B cell (primary cell): ENCODE measurements at regions not wholly inside any gene's neighbourhood (a gene's known extent, or its start where the extent isn't known, plus 50 kb on each side); places are given as distances from the start of the nearest gene placed in this dataset.

Source experiments
- ATAC-seq: fragments of 200-7000 bp; cut with Tn5 transposase; one replicate; pipeline ENCODE4 v1.10.0; 2021; ENCODE audit warnings: low read depth, mild to moderate bottlenecking, moderate number of reproducible peaks, moderate library complexity
- CTCF ChIA-PET: fragments of 350-600 bp; sonication (Branson Sonifier 250); formaldehyde crosslinking; loops from one replicate; lab custom pipeline; 2021; ENCODE audit warnings: antibody characterized with exemption, inconsistent platforms; lab: Charles Lee
- POLR2A ChIA-PET: fragments of 350-600 bp; sonication (Branson Sonifier 250); formaldehyde crosslinking; loops from one replicate; lab custom pipeline; 2021; ENCODE audit warnings: antibody characterized with exemption; lab: Charles Lee
- DNase-seq: peaks from one replicate; pipeline ENCODE4 v3.0.0; 2013
- H2AFZ ChIP-seq: 2 replicates; pipeline ENCODE4 v1.6.1; 2012; ENCODE audit warnings: mild to moderate bottlenecking, low read depth, low read length; ENCODE audit not compliant: insufficient read depth, poor library complexity, severe bottlenecking
- H3K27ac ChIP-seq, 2 donors: 1 replicate in 1 of 2; 2 replicates in 1 of 2; pipeline ENCODE4 v1.5.1; 2012 to 2013; ENCODE audit warnings: low read length in 2 of 2, mild to moderate bottlenecking in 2 of 2, moderate library complexity in 1 of 2
- H3K27me3 ChIP-seq, 4 experiments: fragments of 200-600 bp in 1 of 4; sonication (generic) in 1 of 4; replicated peaks in 1 of 4; 1 replicate in 2 of 4; 2 replicates in 2 of 4; pipeline versions ENCODE4 v1.6.1 to v1.7.0; 2013 to 2016; ENCODE audit warnings: low read length in 3 of 4, mild to moderate bottlenecking in 2 of 4, mixed read lengths in 1 of 4, moderate library complexity in 1 of 4; ENCODE audit not compliant: insufficient read depth in 4 of 4, control insufficient read depth in 3 of 4; ENCODE audit errors: control extremely low read depth in 1 of 4
- H3K36me3 ChIP-seq, 2 experiments: replicated peaks in 1 of 2; 1 replicate in 1 of 2; 2 replicates in 1 of 2; pipeline versions ENCODE4 v1.6.1 to v1.7.1; 2013; ENCODE audit warnings: low read length in 1 of 2; ENCODE audit not compliant: insufficient read depth in 2 of 2, control insufficient read depth in 1 of 2; ENCODE audit errors: control extremely low read depth in 1 of 2, extremely low read depth in 1 of 2
- H3K4me1 ChIP-seq, 2 donors: fragments of 200-600 bp in 1 of 2; sonication (generic) in 1 of 2; 1 replicate in 1 of 2; 2 replicates in 1 of 2; pipeline versions ENCODE4 v1.5.1 to v1.6.1; 2013 to 2017; ENCODE audit warnings: low read length in 2 of 2; ENCODE audit not compliant: control insufficient read depth in 2 of 2, insufficient read depth in 2 of 2
- H3K4me2 ChIP-seq: replicated peaks from 2 replicates; pipeline ENCODE3; 2012; ENCODE audit warnings: mild to moderate bottlenecking, low read depth, low read length; ENCODE audit not compliant: poor library complexity, severe bottlenecking
- H3K4me3 ChIP-seq, 5 experiments: fragments of 200-600 bp in 1 of 5; sonication (generic) in 1 of 5; 1 replicate in 3 of 5; 2 replicates in 2 of 5; pipeline versions ENCODE4 v1.5.1 to v1.7.0; 2011 to 2016; ENCODE audit warnings: low read length in 4 of 5, mild to moderate bottlenecking in 4 of 5, low read depth in 2 of 5, control low read depth in 1 of 5, moderate library complexity in 1 of 5; ENCODE audit not compliant: insufficient read depth in 1 of 5; ENCODE audit errors: control extremely low read depth in 1 of 5, extremely low read depth in 1 of 5
- H3K79me2 ChIP-seq: fragments of 200-600 bp; sonication (generic); one replicate; pipeline ENCODE4 v1.6.0; 2016; ENCODE audit warnings: low read length; ENCODE audit not compliant: control insufficient read depth, insufficient read depth
- H3K9ac ChIP-seq: fragments of 200-600 bp; sonication (generic); 2 replicates; pipeline ENCODE4 v1.6.1; 2017; ENCODE audit warnings: mild to moderate bottlenecking, low read length, moderate library complexity
- H3K9me3 ChIP-seq, 3 donors: one replicate each; pipeline versions ENCODE4 v1.6.1 to v1.7.1; 2013; ENCODE audit warnings: low read length in 2 of 3; ENCODE audit not compliant: control insufficient read depth in 2 of 3, insufficient read depth in 1 of 3; ENCODE audit errors: control extremely low read depth in 1 of 3
- H4K20me1 ChIP-seq: 2 replicates; pipeline ENCODE4 v1.6.0; 2012; ENCODE audit warnings: mild to moderate bottlenecking, low read length; ENCODE audit not compliant: insufficient read depth, control insufficient read depth, poor library complexity, severe bottlenecking
- H3K27ac Mint-ChIP-seq: one replicate; pipeline ENCODE4 v1.8.0; 2021; ENCODE audit warnings: mixed read lengths
- H3K27me3 Mint-ChIP-seq: one replicate; pipeline ENCODE4 v1.8.0; 2021; ENCODE audit warnings: mixed read lengths
- H3K4me1 Mint-ChIP-seq: one replicate; pipeline ENCODE4 v1.8.0; 2021; ENCODE audit warnings: mixed read lengths
- H3K4me3 Mint-ChIP-seq: one replicate; pipeline ENCODE4 v1.8.0; 2021; ENCODE audit warnings: mixed read lengths
- H3K9me3 Mint-ChIP-seq: one replicate; pipeline ENCODE4 v1.8.0; 2022; ENCODE audit warnings: mixed read lengths; ENCODE audit not compliant: insufficient read depth
- CTCF ChIP-seq: fragments of 200-600 bp; IDR thresholded peaks from one replicate; pipeline ENCODE4 v1.8.0; 2022; ENCODE audit warnings: antibody characterized with exemption, mild to moderate bottlenecking
- EZH2 ChIP-seq: IDR thresholded peaks from 2 replicates; pipeline ENCODE4 v1.6.1; 2012; ENCODE audit warnings: borderline replicate concordance, low read depth, mild to moderate bottlenecking, moderate library complexity, low read length; ENCODE audit not compliant: insufficient read depth, poor library complexity, severe bottlenecking
- WGBS: methylation state at CpG from one replicate; pipeline ENCODE4 v1.1.5; 2013; ENCODE audit warnings: missing lambda C conversion rate; ENCODE audit not compliant: insufficient coverage; 5-methylcytosine and 5-hydroxymethylcytosine counted together
- intact Hi-C: fragments of 100-400 bp; cut with micrococcal nuclease; formaldehyde crosslinking; loops from one replicate; pipeline ENCODE4 v1.10.0; 2022

- Mint-ChIP-seq H3K27me3 (peaks cover 7% of the 10 kb centered on the region), H3K4me3 (no peak overlapping the region), H3K4me1 (no peaks in the 10 kb centered on the region), H3K9me3 (peaks cover 3% of the 10 kb centered on the region), H3K27ac (no peak overlapping the region)
- H3K4me2 ChIP-seq = no peak overlapping the region
- intact Hi-C loops = no loop called here
- ATAC-seq (no peak), DNase-seq (no peak)
- H3K9me3 ChIP-seq = no peaks in the 10 kb centered on the region
- ChIA-PET POLR2A (no interaction called here), CTCF (no interaction called here)
- H3K79me2 ChIP-seq = no peaks in the 10 kb centered on the region
- H3K4me3 ChIP-seq = no peak overlapping the region
- no CpG with 5 or more reads among the region's 2 CpGs for WGBS
- no peaks in the 10 kb centered on the region for H4K20me1 ChIP-seq
- H3K27ac ChIP-seq = no peak overlapping the region
- no peaks in the 10 kb centered on the region for H3K27me3 ChIP-seq
- H3K4me1 ChIP-seq = no peaks in the 10 kb centered on the region
- H3K36me3 ChIP-seq = no peaks in the 10 kb centered on the region
- TF ChIP-seq CTCF (no peak), EZH2 (no peak)
- H2AFZ ChIP-seq = no peak overlapping the region
- no peak overlapping the region for H3K9ac ChIP-seq
Measured at GRCh38 chr1:99554727-99555126, 91.2 kb upstream of the PALMD start.

GRCh38 chr1:99557546-99558202 is 88.2 kb upstream of the PALMD start:
- no peaks in the 10 kb centered on the region for H3K36me3 ChIP-seq
- ATAC-seq (no peak), DNase-seq (no peak)
- H3K27ac Mint-ChIP-seq = no peak overlapping the region
- no peaks in the 10 kb centered on the region for H3K27me3 Mint-ChIP-seq
- no peaks in the 10 kb centered on the region for H3K27me3 ChIP-seq
- H3K9ac ChIP-seq = no peak overlapping the region
- no peak overlapping the region for H3K4me3 Mint-ChIP-seq
- no peaks in the 10 kb centered on the region for H3K79me2 ChIP-seq
- H3K27ac ChIP-seq = no peak overlapping the region
- no peak overlapping the region for H2AFZ ChIP-seq
- POLR2A ChIA-PET = no interaction called here
- TF ChIP-seq EZH2 (no peak), CTCF (no peak)
- no peak overlapping the region for H3K4me3 ChIP-seq
- intact Hi-C loops = no loop called here
- peaks cover 0 to 7% (median 0%) of the 10 kb centered on the region in 3 donors for H3K9me3 ChIP-seq
- H3K9me3 Mint-ChIP-seq = peaks cover 5% of the 10 kb centered on the region
- 72% methylated on average over 2 of the region's 3 CpGs for WGBS
- no peaks in the 10 kb centered on the region for H3K4me1 ChIP-seq
- no peak overlapping the region for H3K4me2 ChIP-seq
- CTCF ChIA-PET = no interaction called here
- H4K20me1 ChIP-seq = no peaks in the 10 kb centered on the region
- no peaks in the 10 kb centered on the region for H3K4me1 Mint-ChIP-seq
